ENCODE measurements at regions not wholly inside any gene's neighbourhood (a gene's known extent, or its start where the extent isn't known, plus 50 kb on each side); places are given as distances from the start of the nearest gene placed in this dataset.

GRCh38 chr2:137826373-137827372 is 137.6 kb upstream of the HNMT start:
- no peak for DNase-seq

GRCh38 chr2:137828624-137829023 is 135.6 kb upstream of the HNMT start:
- no peak for DNase-seq

GRCh38 chr2:137829251-137829650 is 135.0 kb upstream of the HNMT start:
- DNase-seq, result no peak

GRCh38 chr2:137834760-137835379 is 129.4 kb upstream of the HNMT start:
- DNase-seq, result no peak

- DNase-seq, result no peak
Measured at GRCh38 chr2:137836671-137837070, 127.6 kb upstream of the HNMT start.

- no peak for DNase-seq
Measured at GRCh38 chr2:137837830-137838229, 126.4 kb upstream of the HNMT start.

GRCh38 chr2:137838255-137839092 is 125.8 kb upstream of the HNMT start:
- peak; percentile 36 for DNase-seq

GRCh38 chr2:137842430-137842829 is 121.8 kb upstream of the HNMT start:
- DNase-seq, result no peak

- DNase-seq, result no peak
Measured at GRCh38 chr2:137842952-137843351, 121.3 kb upstream of the HNMT start.

GRCh38 chr2:137845422-137845821 is 118.9 kb upstream of the HNMT start:
- no peak for DNase-seq

- no peak for DNase-seq
Measured at GRCh38 chr2:137846993-137847392, 117.3 kb upstream of the HNMT start.

- DNase-seq, result no peak
Measured at GRCh38 chr2:137847443-137847842, 116.8 kb upstream of the HNMT start.

GRCh38 chr2:137857881-137858280 is 106.4 kb upstream of the HNMT start:
- DNase-seq, result no peak

GRCh38 chr2:137862651-137863050 is 101.6 kb upstream of the HNMT start:
- DNase-seq, result no peak

- peak; percentile 41 for DNase-seq
Measured at GRCh38 chr2:137865954-137866540, 98.2 kb upstream of the HNMT start.

GRCh38 chr2:137870682-137871081 is 93.6 kb upstream of the HNMT start:
- DNase-seq, result no peak

- DNase-seq, result no peak
Measured at GRCh38 chr2:137872577-137872976, 91.7 kb upstream of the HNMT start.

- no peak for DNase-seq
Measured at GRCh38 chr2:137873536-137874244, 90.6 kb upstream of the HNMT start.

- no peak for DNase-seq
Measured at GRCh38 chr2:137879121-137879520, 85.2 kb upstream of the HNMT start.

GRCh38 chr2:137881711-137882110 is 82.6 kb upstream of the HNMT start:
- DNase-seq, result no peak

GRCh38 chr2:137886083-137886831 is 78.0 kb upstream of the HNMT start:
- DNase-seq, result no peak
